ENCODE measurements at regions not wholly inside any gene's neighbourhood (a gene's known extent, or its start where the extent isn't known, plus 50 kb on each side); places are given as distances from the start of the nearest gene placed in this dataset.
A peak's percentile ranks its signal among the peaks of the same experiment; 100 is the strongest.
"Not testable (repeated sequence)": the region's sequence is repeated elsewhere in the genome, so short reads cannot be mapped to it uniquely, and the experiment has no call there.

GRCh38 chr2:77578354-77578753 lies 56.2 kb upstream of the LRRTM4 start:
- DNase-seq (ENCODE audit: low spot score), result no peak

GRCh38 chr2:77579076-77579769 lies 57.0 kb upstream of the LRRTM4 start:
- no peak for DNase-seq (ENCODE audit: low spot score)

- DNase-seq (ENCODE audit: low spot score), result no peak
These were observed 66.3 kb upstream of the LRRTM4 start for GRCh38 chr2:77588438-77588837.

GRCh38 chr2:77590298-77590917 lies 68.2 kb upstream of the LRRTM4 start:
- no peak for DNase-seq (ENCODE audit: low spot score)

- DNase-seq (ENCODE audit: low spot score), result not testable (repeated sequence)
These were observed 70.8 kb upstream of the LRRTM4 start for GRCh38 chr2:77592955-77593354.

GRCh38 chr2:77602771-77603170 lies 80.6 kb upstream of the LRRTM4 start:
- no peak for DNase-seq (ENCODE audit: low spot score)

- no peak for DNase-seq (ENCODE audit: low spot score)
These were observed 83.1 kb upstream of the LRRTM4 start for GRCh38 chr2:77604953-77605929.

- DNase-seq (ENCODE audit: low spot score), result no peak
These were observed 86.3 kb upstream of the LRRTM4 start for GRCh38 chr2:77608510-77608909.

- peak; percentile 23 for DNase-seq (ENCODE audit: low spot score)
These were observed 107.4 kb upstream of the LRRTM4 start for GRCh38 chr2:77629539-77629938.

- no peak for DNase-seq (ENCODE audit: low spot score)
These were observed 108.8 kb upstream of the LRRTM4 start for GRCh38 chr2:77631007-77631406.

GRCh38 chr2:77633601-77634000 lies 111.4 kb upstream of the LRRTM4 start:
- no peak for DNase-seq (ENCODE audit: low spot score)

- no peak for DNase-seq (ENCODE audit: low spot score)
These were observed 118.7 kb upstream of the LRRTM4 start for GRCh38 chr2:77640924-77641323.

- no peak for DNase-seq (ENCODE audit: low spot score)
These were observed 120.2 kb upstream of the LRRTM4 start for GRCh38 chr2:77642339-77642738.

GRCh38 chr2:77649856-77650255 lies 127.7 kb upstream of the LRRTM4 start:
- no peak for DNase-seq (ENCODE audit: low spot score)

- DNase-seq (ENCODE audit: low spot score), result no peak
These were observed 130.3 kb upstream of the LRRTM4 start for GRCh38 chr2:77652499-77652898.

GRCh38 chr2:77664491-77664890 lies 142.3 kb upstream of the LRRTM4 start:
- DNase-seq (ENCODE audit: low spot score), result no peak

GRCh38 chr2:77666251-77666980 lies 144.2 kb upstream of the LRRTM4 start:
- DNase-seq (ENCODE audit: low spot score), result no peak

- peak; percentile 7 for DNase-seq (ENCODE audit: low spot score)
These were observed 162.6 kb upstream of the LRRTM4 start for GRCh38 chr2:77684543-77685319.

GRCh38 chr2:77712601-77713000 lies 190.4 kb upstream of the LRRTM4 start:
- no peak for DNase-seq (ENCODE audit: low spot score)

- no peak for DNase-seq (ENCODE audit: low spot score)
These were observed 191.2 kb upstream of the LRRTM4 start for GRCh38 chr2:77713412-77713811.

GRCh38 chr2:77720115-77720514 lies 197.9 kb upstream of the LRRTM4 start:
- DNase-seq (ENCODE audit: low spot score), result no peak
